Thyroid gland (tissue), 4 donors: ENCODE measurements at regions not wholly inside any gene's neighbourhood (a gene's known extent, or its start where the extent isn't known, plus 50 kb on each side); places are given as distances from the start of the nearest gene placed in this dataset.

Source experiments
- DNase-seq, 2 donors: peaks; one replicate each; pipeline ENCODE4 v3.0.0-alpha.2; 2019
- H3K27ac ChIP-seq, 3 donors: fragments of 200-600 bp; sonication (generic); 1 replicate in 2 of 3; 2 replicates in 1 of 3; pipeline ENCODE4 v1.5.1; 2016 to 2019; ENCODE audit warnings: mild to moderate bottlenecking in 1 of 3, moderate library complexity in 1 of 3
- H3K27me3 ChIP-seq: fragments of 200-600 bp; sonication (generic); one replicate; pipeline ENCODE4 v1.5.1; 2019
- H3K36me3 ChIP-seq, 2 donors: fragments of 200-600 bp; sonication (generic); one replicate each; pipeline ENCODE4 v1.5.1; 2016 to 2019
- H3K4me1 ChIP-seq, 2 donors: fragments of 200-600 bp; sonication (generic); one replicate each; pipeline ENCODE4 v1.5.1; 2017 to 2019
- H3K4me3 ChIP-seq, 3 donors: fragments of 200-600 bp; sonication (generic); replicated peaks in 1 of 3; 1 replicate in 2 of 3; 2 replicates in 1 of 3; pipeline ENCODE4 v1.5.1; 2016; ENCODE audit warnings: mild to moderate bottlenecking in 1 of 3
- H3K9me3 ChIP-seq: fragments of 200-600 bp; sonication (generic); one replicate; pipeline ENCODE4 v1.5.1; 2017
- CTCF ChIP-seq, 6 experiments: fragments of 200-600 bp in 3 of 6; fragments of 450-650 bp in 3 of 6; sonication (generic) in 3 of 6; IDR thresholded peaks; one replicate each; pipeline ENCODE4 v1.5.1; 2016 to 2019; ENCODE audit warnings: antibody characterized with exemption in 6 of 6, mild to moderate bottlenecking in 2 of 6, inconsistent platforms in 1 of 6, moderate library complexity in 1 of 6
- POLR2A ChIP-seq, 2 donors: fragments of 450-650 bp; IDR thresholded peaks; one replicate each; pipeline ENCODE4 v1.6.1; 2017; ENCODE audit warnings: antibody characterized with exemption in 2 of 2, mild to moderate bottlenecking in 2 of 2, moderate library complexity in 1 of 2
- WGBS, 2 donors: methylation state at CpG; one replicate each; pipeline ENCODE4 v1.1.5; 2017; 5-methylcytosine and 5-hydroxymethylcytosine counted together
- intact Hi-C: fragments of 100-400 bp; cut with DNase I; formaldehyde crosslinking; loops from one replicate; pipeline ENCODE4 v1.15.1; 2023

DNA sequence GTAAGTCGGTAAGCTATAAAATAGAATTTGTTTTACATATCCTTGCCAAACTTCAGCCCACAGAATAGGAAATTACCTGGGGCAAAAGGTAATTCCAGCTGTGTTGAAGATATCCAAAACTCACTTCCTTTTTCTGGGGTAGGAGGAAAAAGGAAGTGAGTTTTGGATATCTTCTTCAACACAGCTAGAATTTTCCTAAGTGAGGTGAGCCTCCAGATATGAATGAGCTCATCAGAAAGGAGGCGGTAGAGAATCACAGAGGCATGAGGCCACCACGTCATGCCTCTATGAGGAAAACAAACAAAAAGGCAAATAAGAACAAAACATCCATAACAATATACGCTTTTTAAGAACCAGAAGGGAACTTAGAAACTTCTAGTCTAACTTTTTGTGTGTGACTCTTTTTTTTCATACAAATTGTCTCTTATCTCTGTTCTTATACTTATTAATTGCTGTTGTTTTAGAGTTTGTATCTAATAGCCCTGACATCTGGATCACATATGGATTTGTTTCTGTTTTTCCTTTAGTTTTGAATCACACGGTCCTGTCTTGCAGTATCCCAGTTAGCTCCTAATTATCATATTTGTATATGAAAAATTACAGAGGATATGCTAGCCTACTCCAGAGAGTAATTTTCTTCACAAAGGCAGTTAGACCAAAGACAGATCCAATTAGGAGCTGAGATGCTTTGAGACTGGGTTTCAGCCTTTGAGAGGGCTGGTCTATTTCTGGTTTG is 104.5 kb downstream of the RBM43 start:
- TF ChIP-seq CTCF (IDR thresholded peaks at IDR 0.05) (no peak), POLR2A (IDR thresholded peaks at IDR 0.05) (no peak)
- H3K4me3 ChIP-seq = no peak overlapping the region
- no peak for DNase-seq
- no peaks in the 10 kb centered on the region for H3K9me3 ChIP-seq
- no peaks in the 10 kb centered on the region for H3K36me3 ChIP-seq
- 79 to 85% methylated on average over 5 of the region's 5 CpGs for WGBS, 2 donors
- no peaks in the 10 kb centered on the region for H3K4me1 ChIP-seq
- no peaks in the 10 kb centered on the region for H3K27me3 ChIP-seq
- intact Hi-C loops = no loop called here
- no peak overlapping the region for H3K27ac ChIP-seq

DNA sequence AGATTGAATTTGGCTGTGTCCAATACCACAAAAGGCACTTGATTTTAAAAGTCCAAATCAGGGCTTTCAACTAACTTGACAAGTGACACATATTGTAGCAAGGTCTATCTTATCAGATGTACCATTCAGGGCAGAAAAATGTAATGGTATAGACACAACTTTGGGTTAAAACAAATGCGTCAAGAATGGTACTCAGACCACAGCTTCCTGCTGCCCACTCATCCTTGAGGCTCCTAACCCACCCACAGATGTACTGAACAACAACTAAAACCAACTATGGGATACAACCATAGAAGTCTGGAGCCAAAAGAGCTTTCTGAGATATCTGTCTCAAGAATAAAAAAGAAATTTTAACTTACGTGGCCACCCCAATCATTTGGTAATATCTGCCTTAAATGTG is 105.2 kb downstream of the RBM43 start:
- intact Hi-C loops = no loop called here
- Histone ChIP-seq H3K27ac (no peak overlapping the region), H3K27me3 (no peaks in the 10 kb centered on the region), H3K4me1 (no peaks in the 10 kb centered on the region), H3K9me3 (no peaks in the 10 kb centered on the region), H3K36me3 (no peaks in the 10 kb centered on the region), H3K4me3 (no peak overlapping the region)
- 87 to 92% methylated on average over 2 of the region's 2 CpGs for WGBS, 2 donors
- TF ChIP-seq POLR2A (IDR thresholded peaks at IDR 0.05) (no peak), CTCF (IDR thresholded peaks at IDR 0.05) (no peak)
- no peak for DNase-seq

DNA sequence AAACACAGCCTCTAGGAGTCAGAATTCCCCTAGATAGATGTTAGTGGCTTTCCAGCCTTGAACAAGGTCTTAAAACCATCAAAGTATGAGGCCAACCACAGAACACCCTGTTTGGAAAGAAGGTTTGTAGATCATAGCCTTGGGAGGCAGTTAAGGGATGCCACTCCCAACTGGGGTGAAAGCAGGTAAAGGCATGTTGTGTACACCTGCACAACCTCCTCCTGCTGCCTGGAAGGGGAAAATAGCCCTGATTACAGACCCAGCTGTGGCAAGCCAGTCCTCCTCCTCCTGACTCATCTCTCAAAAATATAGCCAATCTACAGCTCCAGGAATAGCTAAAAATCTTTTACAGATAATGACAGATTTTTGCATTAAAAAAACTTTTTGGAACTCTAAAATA is 108.1 kb downstream of the RBM43 start:
- intact Hi-C loops = no loop called here
- Histone ChIP-seq H3K9me3 (no peaks in the 10 kb centered on the region), H3K27me3 (no peaks in the 10 kb centered on the region), H3K4me1 (no peaks in the 10 kb centered on the region), H3K36me3 (no peaks in the 10 kb centered on the region), H3K4me3 (no peak overlapping the region), H3K27ac (no peak overlapping the region)
- TF ChIP-seq CTCF (IDR thresholded peaks at IDR 0.05) (no peak), POLR2A (IDR thresholded peaks at IDR 0.05) (no peak)
- DNase-seq = no peak

- Histone ChIP-seq H3K9me3 (no peaks in the 10 kb centered on the region), H3K36me3 (no peaks in the 10 kb centered on the region), H3K4me3 (no peak overlapping the region), H3K27me3 (no peaks in the 10 kb centered on the region), H3K27ac (no peak overlapping the region), H3K4me1 (no peaks in the 10 kb centered on the region)
- WGBS, 2 donors = 41 to 68% methylated on average over 3 of the region's 3 CpGs
- TF ChIP-seq CTCF (IDR thresholded peaks at IDR 0.05) (no peak), POLR2A (IDR thresholded peaks at IDR 0.05) (no peak)
- intact Hi-C loops = no loop called here
- no peak for DNase-seq
Measured at GRCh38 chr2:151150331-151151320, 111.0 kb downstream of the RBM43 start.

GRCh38 chr2:151138507-151138906 is 123.2 kb downstream of the RBM43 start:
- TF ChIP-seq POLR2A (IDR thresholded peaks at IDR 0.05) = no peak
- no peak for TF ChIP-seq CTCF (IDR thresholded peaks at IDR 0.05)
- Histone ChIP-seq H3K27ac (no peak overlapping the region), H3K27me3 (no peaks in the 10 kb centered on the region), H3K4me3 (no peak overlapping the region), H3K4me1 (no peaks in the 10 kb centered on the region), H3K36me3 (no peaks in the 10 kb centered on the region), H3K9me3 (no peaks in the 10 kb centered on the region)
- no peak for DNase-seq
- WGBS, 2 donors = 78 to 80% methylated on average over 2 of the region's 2 CpGs
- intact Hi-C loops = no loop called here
